Right ventricle myocardium superior (tissue), 1 donor: ENCODE measurements at regions not wholly inside any gene's neighbourhood (a gene's known extent, or its start where the extent isn't known, plus 50 kb on each side); places are given as distances from the start of the nearest gene placed in this dataset.

Experiments
- ATAC-seq: fragments of 200-7000 bp; cut with Tn5 transposase; one replicate; pipeline ENCODE4 v1.9.1; 2020; ENCODE audit warnings: mild to moderate bottlenecking; ENCODE audit not compliant: poor library complexity
- DNase-seq: peaks from one replicate; pipeline ENCODE4 v3.0.0-alpha.2; 2020
- intact Hi-C: fragments of 100-400 bp; cut with DNase I; formaldehyde crosslinking; loops from one replicate; pipeline ENCODE4 v1.11.2; 2022
- donor health status: DM: no; HTN: yes; CAD: no; lungs with severe emphysema.

DNA sequence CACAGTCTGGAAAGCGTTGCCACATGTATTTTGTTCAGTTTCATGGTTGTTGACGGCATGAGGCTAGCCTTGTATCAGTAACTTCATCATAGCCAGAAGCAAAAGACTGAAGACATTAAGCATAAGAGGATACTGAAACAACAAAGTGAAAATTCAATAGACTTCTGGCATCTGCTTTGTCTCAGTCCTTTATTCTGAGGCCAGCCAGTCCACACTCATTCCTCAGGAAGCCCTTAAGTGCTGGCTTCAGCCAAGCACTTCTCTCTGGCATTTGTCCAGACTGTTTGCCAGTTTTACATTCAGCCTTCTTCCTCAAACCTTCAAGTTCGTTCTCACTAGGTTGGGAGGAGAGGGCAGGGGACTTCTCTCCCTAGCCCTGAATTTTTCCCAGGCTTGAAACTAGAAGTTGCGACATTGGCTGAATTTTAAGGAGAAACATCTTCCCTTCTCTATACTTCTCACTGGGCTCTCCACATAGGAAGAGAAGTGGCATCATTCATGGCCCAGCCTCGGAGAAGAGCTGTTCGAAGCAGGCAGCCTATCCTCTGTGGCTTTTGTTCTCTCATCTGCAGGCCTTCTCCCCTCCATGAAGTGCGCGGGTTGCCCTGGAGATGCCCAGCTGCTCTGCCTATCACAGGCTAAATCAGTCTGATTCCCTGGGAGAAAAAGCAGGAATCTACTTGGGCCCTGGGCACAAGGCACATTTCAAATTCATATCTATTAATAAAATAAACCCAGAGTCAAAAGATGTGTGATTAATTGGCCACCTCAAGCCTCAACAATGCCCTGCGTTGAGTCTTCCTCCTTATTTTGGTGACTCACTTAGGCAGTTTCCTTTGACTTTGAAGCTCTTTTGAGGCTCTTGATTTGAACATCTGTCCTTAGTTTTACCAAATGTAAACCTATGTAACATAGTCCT, 130.9 kb upstream of the PLEKHA5 start:
- ATAC-seq (no peak), DNase-seq (no peak)
- intact Hi-C loops = no loop called here

DNA sequence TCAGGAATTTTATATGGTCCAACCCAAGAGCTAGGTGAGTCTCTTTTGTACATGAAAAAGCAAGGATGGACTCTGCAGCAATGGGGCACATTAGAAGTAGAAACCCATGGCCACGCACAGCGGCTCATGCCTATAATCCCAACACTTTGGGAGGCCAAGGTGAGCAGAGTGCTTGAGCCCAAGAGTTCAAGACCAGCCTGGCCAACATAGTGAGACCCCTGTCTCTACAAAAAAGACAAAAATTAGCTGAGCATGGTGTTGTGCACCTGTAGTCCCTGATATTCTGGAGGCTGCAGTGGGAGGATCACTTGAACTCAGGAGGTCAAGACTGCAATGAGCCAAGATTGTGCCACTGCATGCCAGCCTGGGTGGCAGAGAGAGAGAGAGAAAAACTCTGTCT, 128.7 kb upstream of the PLEKHA5 start:
- DNase-seq (no peak), ATAC-seq (no peak)
- intact Hi-C loops = no loop called here

DNA sequence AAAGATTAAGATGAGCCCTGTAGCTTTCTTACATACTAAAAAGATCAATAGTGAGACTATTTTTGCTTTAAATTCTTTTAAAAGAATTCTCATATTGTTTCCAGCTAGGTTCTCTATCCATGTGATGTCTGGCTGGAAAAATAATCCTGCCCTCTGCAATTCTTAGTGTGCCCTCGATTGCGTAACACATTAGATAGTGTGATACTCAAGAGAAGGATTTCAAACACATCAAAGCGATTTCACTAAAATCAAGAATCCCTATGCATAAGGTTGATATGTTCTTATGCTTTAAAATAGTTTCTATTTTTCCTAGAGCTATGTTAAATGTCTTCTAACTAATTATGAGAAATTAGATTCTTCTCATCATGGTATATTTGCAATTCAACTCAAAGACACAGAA, 127.3 kb upstream of the PLEKHA5 start:
- DNase-seq (no peak), ATAC-seq (no peak)
- intact Hi-C loops = no loop called here

DNA sequence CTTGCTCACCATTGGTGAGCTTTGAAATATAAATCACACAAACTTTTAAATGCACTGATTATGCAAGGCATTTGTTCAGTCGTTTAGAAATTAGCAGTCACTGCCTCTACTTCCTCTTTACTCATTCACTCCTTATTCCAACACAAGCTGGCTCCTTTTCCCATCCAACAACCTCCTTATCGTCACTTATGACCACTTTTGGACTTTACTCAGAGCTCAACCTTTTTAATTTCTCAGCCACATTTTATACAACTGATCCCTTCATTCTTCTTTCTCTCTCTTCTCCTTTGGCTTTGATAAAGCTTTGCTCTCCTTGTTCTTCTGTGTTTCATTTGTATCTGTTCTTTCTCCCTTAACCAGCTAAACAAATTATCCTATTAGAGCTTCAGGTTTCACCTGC, 126.4 kb upstream of the PLEKHA5 start:
- intact Hi-C loops = no loop called here
- DNase-seq = no peak
- no peak for ATAC-seq

DNA sequence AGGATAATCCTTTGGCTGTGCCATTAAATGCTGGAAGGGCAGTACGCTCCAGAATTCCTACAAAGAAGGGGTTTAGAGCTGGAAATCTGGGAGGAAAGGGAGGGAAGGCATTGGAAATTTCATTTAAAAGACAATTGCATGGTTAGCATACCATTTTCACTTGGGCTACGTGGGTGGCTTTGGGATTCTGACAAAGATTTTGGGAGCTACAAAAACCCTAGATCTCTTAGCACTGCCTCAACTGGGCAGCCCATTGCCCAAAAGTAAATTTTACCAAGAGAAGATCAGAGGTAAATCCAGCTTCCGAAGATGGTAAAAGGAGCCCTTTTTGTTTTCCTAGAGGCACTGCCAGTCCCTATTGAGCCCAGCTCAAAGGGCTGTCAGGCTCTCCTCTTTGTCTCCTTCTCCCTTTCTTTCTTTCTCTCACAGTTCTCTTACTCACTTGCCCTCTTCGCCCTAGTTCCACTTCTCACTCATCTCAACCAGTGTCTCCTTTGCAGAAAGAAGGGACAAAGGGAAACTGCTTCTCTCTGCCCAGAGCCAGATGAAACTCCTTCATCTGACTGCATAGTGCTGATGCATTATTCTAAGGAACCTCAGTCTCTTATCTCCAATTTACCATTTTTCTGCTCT, 125.4 kb upstream of the PLEKHA5 start:
- DNase-seq = no peak
- no peak for ATAC-seq
- intact Hi-C loops = no loop called here

DNA sequence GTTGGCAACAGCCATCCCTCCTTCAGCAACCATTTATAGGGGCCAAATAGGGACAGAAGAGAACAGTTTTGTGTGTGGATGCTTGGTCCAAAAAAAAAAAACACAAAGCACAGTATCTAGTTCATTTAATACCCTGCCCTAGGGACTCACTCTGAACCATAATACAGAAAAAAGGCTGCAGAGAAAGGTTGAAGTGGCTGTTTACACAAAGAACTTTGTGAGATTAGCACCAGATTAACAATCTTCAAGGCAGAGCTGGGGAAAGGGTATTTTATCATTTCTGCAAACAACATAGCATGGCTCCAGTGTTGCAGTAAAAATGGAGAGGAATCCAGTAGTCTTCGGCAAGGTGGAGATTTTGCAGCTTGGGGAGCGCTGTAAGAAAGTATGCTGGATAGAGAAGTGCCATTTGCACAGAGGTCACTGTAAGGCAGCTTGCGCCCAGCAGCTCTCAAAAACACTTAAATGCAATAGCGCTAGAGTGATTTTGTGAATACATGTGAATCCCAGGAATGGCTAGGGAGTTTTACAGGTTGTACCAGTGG, 124.2 kb upstream of the PLEKHA5 start:
- DNase-seq (no peak), ATAC-seq (no peak)
- intact Hi-C loops = no loop called here

DNA sequence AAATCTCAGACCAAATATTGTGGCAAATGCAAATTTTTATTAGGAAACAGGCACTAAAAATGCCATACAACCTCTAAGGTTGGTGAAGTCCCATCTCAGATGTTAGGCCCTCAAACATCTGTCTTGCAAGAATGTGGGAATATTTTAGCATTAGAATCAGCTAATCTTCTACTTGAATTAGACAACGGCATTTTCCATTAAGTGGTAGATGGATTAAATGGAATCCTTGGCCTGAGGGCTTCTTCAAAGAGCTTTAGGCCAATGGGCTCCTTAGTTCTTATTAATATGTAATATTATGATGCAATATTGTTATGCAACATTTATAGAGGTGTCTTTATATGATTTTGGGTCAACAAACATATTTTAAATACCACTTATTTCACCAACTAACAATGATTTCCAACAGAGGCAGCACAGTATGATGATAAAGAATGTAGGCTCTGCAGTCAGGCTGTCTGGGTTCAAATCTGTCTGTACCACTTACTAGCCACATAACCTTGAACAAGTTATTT, 122.9 kb upstream of the PLEKHA5 start:
- ATAC-seq (no peak), DNase-seq (no peak)
- intact Hi-C loops = no loop called here

DNA sequence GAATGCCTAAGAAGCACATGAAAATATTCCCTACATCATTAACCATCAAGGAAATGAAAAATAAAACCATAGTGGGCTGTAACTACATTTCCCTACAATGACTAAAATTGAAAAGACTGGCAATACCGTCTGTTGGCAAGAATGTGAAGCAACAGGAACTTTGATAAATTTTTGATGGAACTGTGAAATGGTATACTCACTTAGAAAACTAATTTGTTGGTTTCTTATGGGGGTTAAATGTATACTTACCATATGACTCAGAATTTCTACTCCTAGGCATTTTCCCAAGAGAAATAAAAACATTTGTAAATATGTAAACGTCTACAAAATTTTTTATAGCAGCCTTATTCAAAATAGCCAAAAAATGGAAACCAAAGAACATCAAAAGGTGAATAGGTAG, 121.4 kb upstream of the PLEKHA5 start:
- DNase-seq = no peak
- ATAC-seq = no peak
- intact Hi-C loops = no loop called here

DNA sequence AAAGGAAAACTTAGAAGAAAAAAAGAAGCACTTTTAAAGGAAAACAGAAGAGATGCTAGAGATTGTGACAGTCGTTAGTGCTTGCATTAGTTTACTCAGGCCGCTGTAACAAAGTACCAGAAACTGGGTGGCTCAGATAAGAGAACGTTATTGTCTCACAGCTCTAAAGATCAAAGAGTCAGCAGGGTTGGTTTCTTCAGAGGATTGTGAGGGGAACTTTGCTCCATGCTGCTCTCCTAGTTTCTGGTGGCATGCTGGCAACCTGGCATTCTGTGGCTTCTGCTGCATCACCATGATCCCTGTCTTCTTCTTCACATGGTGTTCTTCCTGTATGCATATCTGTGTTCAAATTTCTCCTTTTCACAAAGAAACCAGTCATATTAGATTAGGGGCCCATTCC, 119.4 kb upstream of the PLEKHA5 start:
- DNase-seq (no peak), ATAC-seq (no peak)
- intact Hi-C loops = no loop called here

DNA sequence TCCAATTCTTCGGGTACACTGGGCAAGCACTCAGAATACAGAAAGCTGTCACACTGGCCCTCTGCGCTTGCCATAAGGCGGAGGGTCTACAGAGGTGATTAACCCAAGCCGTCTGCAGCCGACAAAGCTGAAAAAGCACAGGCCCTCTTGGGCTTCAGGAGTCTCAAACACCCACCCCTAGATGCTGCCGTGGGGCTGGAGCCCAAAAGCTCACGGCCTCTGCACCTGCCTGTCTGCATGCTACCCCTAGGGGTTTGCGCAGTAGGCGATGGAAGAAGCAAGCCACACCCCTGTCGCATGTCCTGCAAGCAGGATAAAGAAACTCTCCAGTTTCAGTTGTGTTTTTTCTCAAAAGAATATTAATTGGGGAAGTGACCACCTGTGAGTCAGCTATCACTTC, 118.8 kb upstream of the PLEKHA5 start:
- ATAC-seq (no peak), DNase-seq (no peak)
- intact Hi-C loops = no loop called here

DNA sequence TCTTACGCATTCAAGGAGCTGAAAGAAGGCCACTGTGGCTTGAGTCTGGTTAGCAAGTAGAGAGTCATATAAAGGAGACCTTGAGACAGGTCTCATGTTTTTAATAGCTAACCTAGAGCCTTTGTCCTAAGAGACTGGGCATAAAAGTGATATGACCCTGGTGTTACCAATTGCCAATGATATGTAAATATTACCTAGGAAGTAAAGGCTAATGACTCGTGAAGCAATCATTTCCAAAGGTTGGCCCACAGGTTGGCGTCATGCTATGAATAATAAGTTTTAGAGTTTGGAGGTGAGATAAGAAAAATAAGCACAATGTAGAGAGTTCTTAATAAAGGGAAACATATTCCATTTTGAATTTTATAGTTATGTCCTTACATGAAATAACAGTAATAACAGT, 116.6 kb upstream of the PLEKHA5 start:
- intact Hi-C loops = no loop called here
- no peak for DNase-seq
- ATAC-seq = no peak

DNA sequence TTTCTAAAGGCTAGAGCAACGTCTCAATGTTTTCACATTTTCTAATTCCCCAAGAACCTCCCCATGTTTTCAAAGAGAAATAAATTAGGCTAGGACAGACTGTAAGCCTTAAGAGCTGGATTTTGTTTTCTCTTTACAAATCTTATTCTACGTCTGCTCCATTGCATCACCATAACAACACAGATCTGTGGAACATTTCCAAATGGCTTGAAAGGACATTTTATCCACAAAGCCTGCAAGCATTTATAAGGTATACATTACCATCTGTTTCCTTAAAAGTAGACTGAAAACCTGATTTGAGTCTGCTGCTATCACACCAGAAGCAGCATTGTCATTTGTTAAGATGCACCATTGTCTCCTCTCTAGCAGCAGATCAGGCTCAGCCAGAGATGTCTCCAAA, 115.3 kb upstream of the PLEKHA5 start:
- DNase-seq (no peak), ATAC-seq (peak; percentile 39)
- intact Hi-C loops = no loop called here

DNA sequence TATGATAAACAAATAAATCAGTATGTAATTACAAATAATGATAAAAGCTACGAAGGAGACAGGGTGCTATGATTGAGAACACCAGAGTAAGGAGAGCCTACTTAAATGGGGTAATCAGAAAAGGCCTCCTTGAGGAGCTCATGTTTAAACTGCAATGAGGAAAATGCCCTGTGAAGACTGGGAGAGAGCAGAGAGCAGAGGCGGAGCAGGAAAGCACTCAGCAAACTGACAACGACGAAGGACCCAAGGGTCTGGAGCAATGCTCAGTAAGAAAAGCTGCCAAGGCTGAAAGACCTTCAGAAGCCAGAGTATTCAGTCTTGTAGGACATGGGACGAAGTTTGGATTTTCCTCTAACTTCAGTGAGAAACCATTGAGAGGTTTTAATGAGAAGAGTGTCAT, 114.2 kb upstream of the PLEKHA5 start:
- intact Hi-C loops = no loop called here
- DNase-seq = no peak
- ATAC-seq = peak; percentile 59

DNA sequence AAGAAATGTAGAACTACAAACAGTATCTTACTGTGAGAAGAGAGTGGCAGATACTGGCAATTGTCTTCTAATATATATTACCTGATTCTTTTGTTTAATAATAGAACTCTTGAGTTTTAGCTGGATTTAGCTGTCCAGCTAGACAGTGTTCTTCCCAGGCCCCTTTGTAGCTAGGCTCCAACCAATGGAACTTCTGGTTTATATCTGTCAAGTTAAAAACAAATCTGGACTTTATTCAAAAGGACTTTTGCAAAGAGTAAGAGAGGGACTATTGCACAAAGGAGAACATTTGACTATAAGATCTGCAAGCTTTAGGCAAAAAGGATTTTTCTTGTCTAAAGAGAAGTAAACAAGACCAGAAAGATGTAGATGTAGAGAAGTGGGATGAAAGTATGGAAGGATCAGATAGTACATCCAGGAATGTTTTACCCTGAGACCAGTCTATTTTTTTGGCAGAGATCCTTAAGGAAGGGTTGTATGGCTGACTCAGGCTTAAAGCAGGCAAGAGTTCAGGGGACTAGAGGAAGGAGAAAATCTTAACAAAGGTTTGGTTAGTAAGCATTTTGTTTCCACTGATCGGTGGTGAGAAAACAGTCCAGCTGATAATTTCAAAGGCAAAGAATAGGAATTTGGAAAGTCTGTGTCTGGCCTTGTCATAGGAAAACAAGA, 111.1 kb upstream of the PLEKHA5 start:
- ATAC-seq = peak; percentile 67
- intact Hi-C loops = no loop called here

DNA sequence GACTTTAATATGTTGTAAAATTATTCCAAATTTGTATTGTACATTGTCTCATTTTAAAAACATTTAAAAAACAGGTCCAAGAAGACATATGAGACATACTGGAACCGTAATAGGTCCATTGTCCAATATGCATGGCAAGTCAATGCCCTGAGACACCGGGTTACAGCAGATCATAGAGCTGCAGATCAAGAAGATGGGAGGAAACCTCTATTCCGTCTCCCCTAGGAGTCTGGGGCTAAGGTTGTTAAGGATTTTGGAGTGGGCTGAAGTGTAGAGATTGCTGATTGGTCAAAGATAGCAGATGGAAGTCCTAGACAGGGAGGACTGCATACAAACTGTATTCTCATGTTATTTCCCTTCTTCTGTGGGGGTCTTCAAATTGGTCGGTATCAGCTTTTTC, 108.3 kb upstream of the PLEKHA5 start:
- no peak for ATAC-seq
- intact Hi-C loops = no loop called here
- no peak for DNase-seq

More for the DNA sequence above, 111.1 kb upstream of the PLEKHA5 start:
- DNase-seq = no peak

DNA sequence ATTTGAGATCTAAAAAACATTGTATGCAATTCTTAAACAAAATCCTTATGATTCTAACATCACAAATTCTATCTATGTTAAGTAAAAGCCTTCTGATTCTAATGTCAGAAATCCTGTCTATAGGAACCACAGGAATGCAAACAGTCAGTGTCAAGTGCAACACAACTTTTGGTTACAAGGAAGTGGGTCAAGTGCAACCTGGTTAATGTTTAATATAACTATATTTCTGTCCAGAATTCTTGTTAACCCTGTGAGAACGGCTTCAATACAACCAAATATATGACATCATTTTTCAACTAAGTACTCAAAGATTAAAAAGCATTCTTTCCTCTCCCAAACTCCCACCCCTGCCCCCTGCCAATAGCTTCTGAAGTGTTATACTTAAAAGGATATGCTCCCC, 107.9 kb upstream of the PLEKHA5 start:
- DNase-seq (no peak), ATAC-seq (no peak)
- intact Hi-C loops = no loop called here

DNA sequence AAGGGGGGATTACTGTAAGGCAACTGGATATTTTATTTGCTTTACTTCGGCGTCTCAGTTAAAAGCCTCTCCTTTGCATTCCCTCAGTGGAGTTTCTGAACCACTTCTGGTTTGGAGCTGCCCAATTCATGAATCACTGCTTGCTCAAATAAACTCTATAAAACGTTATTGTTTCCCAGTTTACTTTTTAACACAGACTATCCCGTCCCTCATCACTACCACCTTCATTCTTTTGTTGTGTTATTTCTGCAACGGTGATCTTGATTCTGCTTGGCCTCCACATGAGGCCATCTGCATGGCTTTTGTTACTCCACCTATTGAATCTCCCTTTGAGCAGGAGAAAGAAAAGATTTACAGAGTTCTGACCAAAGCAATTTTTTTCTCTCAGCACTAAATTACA, 104.0 kb upstream of the PLEKHA5 start:
- ATAC-seq (no peak), DNase-seq (no peak)
- intact Hi-C loops = no loop called here

DNA sequence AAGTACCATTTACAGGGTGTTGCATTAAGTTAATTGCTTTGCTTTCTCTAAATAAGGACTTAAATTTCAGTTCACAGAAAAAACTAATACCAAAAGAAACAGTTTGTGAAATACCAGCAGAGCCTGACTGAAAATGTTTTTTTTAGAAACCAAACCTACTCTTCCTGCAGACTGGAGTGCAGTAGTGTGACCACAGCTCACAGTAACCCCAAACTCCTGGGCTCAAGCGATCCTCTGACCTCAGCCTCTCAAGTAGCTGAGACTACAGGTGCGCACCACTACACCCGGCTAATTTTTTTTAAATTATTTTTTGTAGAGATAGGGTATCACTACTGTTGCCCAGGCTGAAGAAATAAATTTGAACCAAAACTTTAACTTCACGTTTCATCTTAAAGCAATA, 103.5 kb upstream of the PLEKHA5 start:
- intact Hi-C loops = no loop called here
- no peak for ATAC-seq
- no peak for DNase-seq
